Right lobe of liver (tissue), 6 donors: ENCODE measurements at regions not wholly inside any gene's neighbourhood (a gene's known extent, or its start where the extent isn't known, plus 50 kb on each side); places are given as distances from the start of the nearest gene placed in this dataset.

Source experiments
- ATAC-seq, 4 donors: fragments of 200-7000 bp; cut with Tn5 transposase; one replicate each; pipeline ENCODE4 v1.9.1; 2020; ENCODE audit warnings: mild to moderate bottlenecking in 4 of 4, moderate library complexity in 4 of 4
- DNase-seq, 3 donors: peaks; one replicate each; pipeline ENCODE4 v3.0.0-alpha.2; 2020
- H3K27ac ChIP-seq, 3 donors: fragments of 200-600 bp; one replicate each; pipeline ENCODE4 v1.8.0; 2022
- H3K27me3 ChIP-seq, 2 donors: fragments of 200-600 bp; one replicate each; pipeline ENCODE4 v1.8.0; 2022
- H3K36me3 ChIP-seq, 4 donors: fragments of 200-600 bp; sonication (generic) in 1 of 4; one replicate each; pipeline versions ENCODE4 v1.5.1 to v1.8.0; 2017 to 2022; ENCODE audit warnings: control low read depth in 1 of 4
- H3K4me1 ChIP-seq, 4 donors: fragments of 200-600 bp; sonication (generic) in 1 of 4; one replicate each; pipeline versions ENCODE4 v1.5.1 to v1.8.0; 2017 to 2022; ENCODE audit warnings: control low read depth in 1 of 4
- H3K4me3 ChIP-seq, 3 donors: fragments of 200-600 bp; one replicate each; pipeline ENCODE4 v1.8.0; 2022
- H3K9me3 ChIP-seq, 4 donors: fragments of 200-600 bp; sonication (generic) in 1 of 4; one replicate each; pipeline versions ENCODE4 v1.5.1 to v1.8.0; 2017 to 2022; ENCODE audit warnings: control low read depth in 1 of 4
- POLR2A ChIP-seq: fragments of 450-650 bp; IDR thresholded peaks from one replicate; pipeline ENCODE4 v1.6.1; 2017; ENCODE audit warnings: antibody characterized with exemption, mild to moderate bottlenecking
- WGBS: methylation state at CpG from one replicate; pipeline ENCODE4 v1.1.6; 2018; ENCODE audit warnings: low coverage, low lambda C conversion rate; ENCODE audit not compliant: insufficient coverage; ENCODE audit errors: missing lambda C conversion rate; 5-methylcytosine and 5-hydroxymethylcytosine counted together
- intact Hi-C, 2 donors: fragments of 100-400 bp; cut with DNase I; formaldehyde crosslinking; loops; one replicate each; pipeline versions ENCODE4 v1.11.2 to v1.14.1; 2022
- TF ChIP-seq, protein P1 (sequence below), 4 donors: fragments of 200-600 bp in 3 of 4; fragments of 450-650 bp in 1 of 4; IDR thresholded peaks; one replicate each; pipeline versions ENCODE4 v1.5.1 to v1.8.0; 2016 to 2022; ENCODE audit warnings: antibody characterized with exemption in 4 of 4, mild to moderate bottlenecking in 2 of 4
- donor health status: DM: no; HTN: yes; CAD: no.
- donor health status: DM: no; HTN: no; CAD: no.
- donor health status: DM: no; HTN: no; CAD: no.
- donor health status: DM: no; HTN: yes; CAD: no.
- donor health status: DM: no; HTN: yes; CAD: no.

GRCh38 chr2:234292205-234292961, 204.5 kb downstream of the ARL4C start:
- H3K4me3 ChIP-seq, result no peak overlapping the region
- 55% methylated on average over 8 of the region's 10 CpGs for WGBS
- no peak for DNase-seq
- H3K27ac ChIP-seq, result no peak overlapping the region
- no peaks in the 10 kb centered on the region for H3K27me3 ChIP-seq
- intact Hi-C loops, result no loop called here
- no peaks in the 10 kb centered on the region for H3K36me3 ChIP-seq
- peaks cover 0 to 5% (median 0%) of the 10 kb centered on the region in 4 donors for H3K4me1 ChIP-seq
- no peaks in the 10 kb centered on the region for H3K9me3 ChIP-seq
- TF ChIP-seq POLR2A, result no peak
- TF ChIP-seq, protein P1, sequence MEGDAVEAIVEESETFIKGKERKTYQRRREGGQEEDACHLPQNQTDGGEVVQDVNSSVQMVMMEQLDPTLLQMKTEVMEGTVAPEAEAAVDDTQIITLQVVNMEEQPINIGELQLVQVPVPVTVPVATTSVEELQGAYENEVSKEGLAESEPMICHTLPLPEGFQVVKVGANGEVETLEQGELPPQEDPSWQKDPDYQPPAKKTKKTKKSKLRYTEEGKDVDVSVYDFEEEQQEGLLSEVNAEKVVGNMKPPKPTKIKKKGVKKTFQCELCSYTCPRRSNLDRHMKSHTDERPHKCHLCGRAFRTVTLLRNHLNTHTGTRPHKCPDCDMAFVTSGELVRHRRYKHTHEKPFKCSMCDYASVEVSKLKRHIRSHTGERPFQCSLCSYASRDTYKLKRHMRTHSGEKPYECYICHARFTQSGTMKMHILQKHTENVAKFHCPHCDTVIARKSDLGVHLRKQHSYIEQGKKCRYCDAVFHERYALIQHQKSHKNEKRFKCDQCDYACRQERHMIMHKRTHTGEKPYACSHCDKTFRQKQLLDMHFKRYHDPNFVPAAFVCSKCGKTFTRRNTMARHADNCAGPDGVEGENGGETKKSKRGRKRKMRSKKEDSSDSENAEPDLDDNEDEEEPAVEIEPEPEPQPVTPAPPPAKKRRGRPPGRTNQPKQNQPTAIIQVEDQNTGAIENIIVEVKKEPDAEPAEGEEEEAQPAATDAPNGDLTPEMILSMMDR (IDR thresholded peaks at IDR 0.05), result no peak
- ATAC-seq, result peak; percentile 9 to 34 (median 24)

- intact Hi-C loops, result no loop called here
- Histone ChIP-seq H3K4me3 (no peak overlapping the region), H3K36me3 (no peaks in the 10 kb centered on the region), H3K27ac (no peak overlapping the region), H3K4me1 (peaks cover 0 to 5% (median 0%) of the 10 kb centered on the region in 4 donors), H3K27me3 (no peaks in the 10 kb centered on the region), H3K9me3 (no peaks in the 10 kb centered on the region)
- DNase-seq (peak in 1 of 3 donors; percentile 30), ATAC-seq (peak; percentile 35 to 51 (median 38))
- TF ChIP-seq, protein P1 (IDR thresholded peaks at IDR 0.05), result no peak
- no peak for TF ChIP-seq POLR2A
- WGBS, result 9% methylated on average over 4 of the region's 5 CpGs
Observed at GRCh38 chr2:234291765-234292204, 205.1 kb downstream of the ARL4C start.

- no peaks in the 10 kb centered on the region for H3K36me3 ChIP-seq
- H3K9me3 ChIP-seq, result no peaks in the 10 kb centered on the region
- no peak overlapping the region for H3K4me3 ChIP-seq
- no peak for TF ChIP-seq POLR2A
- no peaks in the 10 kb centered on the region for H3K27me3 ChIP-seq
- peak overlapping the region in 2 of 3 donors; percentile 25 to 28 for H3K27ac ChIP-seq
- intact Hi-C loops, result no loop called here
- peaks cover 0 to 5% (median 0%) of the 10 kb centered on the region in 4 donors for H3K4me1 ChIP-seq
- WGBS, result 64% methylated on average over 8 of the region's 10 CpGs
- DNase-seq, result peak in 1 of 3 donors; percentile 35
- peak; percentile 22 to 45 (median 38) for ATAC-seq
Observed at GRCh38 chr2:234290671-234291070, 206.2 kb downstream of the ARL4C start.

GRCh38 chr2:234289834-234290590, 206.9 kb downstream of the ARL4C start:
- no peaks in the 10 kb centered on the region for H3K27me3 ChIP-seq
- no peaks in the 10 kb centered on the region for H3K9me3 ChIP-seq
- intact Hi-C loops, result no loop called here
- no peak for DNase-seq
- H3K4me3 ChIP-seq, result no peak overlapping the region
- TF ChIP-seq, protein P1 (IDR thresholded peaks at IDR 0.05), result no peak
- TF ChIP-seq POLR2A, result no peak
- peak in 2 of 4 donors; percentile 5 to 10 for ATAC-seq
- peaks cover 0 to 5% (median 0%) of the 10 kb centered on the region in 4 donors for H3K4me1 ChIP-seq
- peak overlapping the region; percentile 22 to 39 (median 25) for H3K27ac ChIP-seq
- no peaks in the 10 kb centered on the region for H3K36me3 ChIP-seq
- WGBS, result 83% methylated on average over 3 of the region's 3 CpGs
